IMR-90 (cell line): ENCODE measurements at regions not wholly inside any gene's neighbourhood (a gene's known extent, or its start where the extent isn't known, plus 50 kb on each side); places are given as distances from the start of the nearest gene placed in this dataset.

ENCODE experiments used
- CEBPB ChIP-seq: IDR thresholded peaks from 2 replicates; pipeline ENCODE4 v1.6.1; 2012; ENCODE audit warnings: low read depth, low read length, improper control_type of control experiment
- CTCF ChIP-seq: conservative IDR thresholded peaks from 2 replicates; pipeline ENCODE4 v1.5.1; 2012; ENCODE audit warnings: mild to moderate bottlenecking, low read depth, low read length, improper control_type of control experiment
- MAZ ChIP-seq: IDR thresholded peaks from 2 replicates; pipeline ENCODE4 v1.6.1; 2012; ENCODE audit warnings: low read depth, mild to moderate bottlenecking, low read length, improper control_type of control experiment, moderate library complexity, borderline replicate concordance
- NFE2L2 ChIP-seq: fragments of 150-350 bp; IDR thresholded peaks from 2 replicates; pipeline ENCODE4 v1.6.1; 2016; ENCODE audit warnings: low read depth, mild to moderate bottlenecking, low read length
- POLR2A ChIP-seq: IDR thresholded peaks from 2 replicates; pipeline ENCODE4 v1.6.1; 2012; ENCODE audit warnings: mild to moderate bottlenecking, low read depth, low read length
- RAD21 ChIP-seq: IDR thresholded peaks from 2 replicates; pipeline ENCODE4 v1.6.1; 2012; ENCODE audit warnings: low read length, improper control_type of control experiment
- RCOR1 ChIP-seq: IDR thresholded peaks from 2 replicates; pipeline ENCODE4 v1.6.1; 2012; ENCODE audit warnings: mild to moderate bottlenecking, low read length, improper control_type of control experiment; ENCODE audit not compliant: insufficient replicate concordance
- RFX5 ChIP-seq: IDR thresholded peaks from 2 replicates; pipeline ENCODE4 v1.8.0; 2012; ENCODE audit warnings: low read depth, mild to moderate bottlenecking, low read length, moderate library complexity
- SMC3 ChIP-seq: fragments of 150-350 bp; IDR thresholded peaks from 2 replicates; pipeline ENCODE4 v1.6.1; 2016; ENCODE audit warnings: low read depth, mild to moderate bottlenecking, antibody characterized with exemption, low read length, moderate library complexity

- TF ChIP-seq CTCF, result no peak
- no peak for TF ChIP-seq POLR2A
- no peak for TF ChIP-seq SMC3
- TF ChIP-seq RAD21, result no peak
- no peak for TF ChIP-seq RCOR1
- no peak for TF ChIP-seq NFE2L2
- no peak for TF ChIP-seq CEBPB
- TF ChIP-seq RFX5, result no peak
- TF ChIP-seq MAZ, result no peak
These were observed 1099.4 kb upstream of the PIK3C3 start for GRCh38 chr18:40855661-40856060.
